Endothelial cell (in vitro differentiated cells): ENCODE measurements at regions not wholly inside any gene's neighbourhood (a gene's known extent, or its start where the extent isn't known, plus 50 kb on each side); places are given as distances from the start of the nearest gene placed in this dataset.
"Not testable (repeated sequence)": the region's sequence is repeated elsewhere in the genome, so short reads cannot be mapped to it uniquely, and the experiment has no call there.

Experiments
- DNase-seq: peaks from one replicate; pipeline ENCODE4 v3.0.0; 2021; ENCODE audit warnings: low spot score
- H3K27ac Mint-ChIP-seq: one replicate; pipeline ENCODE4 v1.8.0; 2021; ENCODE audit warnings: mixed read lengths, inconsistent platforms; ENCODE audit not compliant: unreplicated experiment
- H3K27me3 Mint-ChIP-seq: one replicate; pipeline ENCODE4 v1.8.0; 2021; ENCODE audit warnings: mild to moderate bottlenecking, moderate library complexity, mixed read lengths, inconsistent platforms; ENCODE audit not compliant: unreplicated experiment
- H3K36me3 Mint-ChIP-seq: one replicate; pipeline ENCODE4 v1.8.0; 2021; ENCODE audit warnings: mild to moderate bottlenecking, low read depth, mixed read lengths, inconsistent platforms; ENCODE audit not compliant: unreplicated experiment
- H3K4me1 Mint-ChIP-seq: one replicate; pipeline ENCODE4 v1.8.0; 2021; ENCODE audit warnings: mild to moderate bottlenecking, mixed read lengths, inconsistent platforms; ENCODE audit not compliant: unreplicated experiment
- H3K4me3 Mint-ChIP-seq: one replicate; pipeline ENCODE4 v1.8.0; 2021; ENCODE audit warnings: mild to moderate bottlenecking, mixed read lengths, inconsistent platforms; ENCODE audit not compliant: unreplicated experiment
- H3K9me3 Mint-ChIP-seq: one replicate; pipeline ENCODE4 v1.8.0; 2021; ENCODE audit warnings: mixed read lengths, inconsistent platforms; ENCODE audit not compliant: unreplicated experiment
- CTCF ChIP-seq: fragments of 200-600 bp; sonication (generic); IDR thresholded peaks from one replicate; pipeline ENCODE4 v1.5.0; 2021; ENCODE audit warnings: antibody characterized with exemption; ENCODE audit not compliant: unreplicated experiment

GRCh38 chr6:113219783-113220182, 637.4 kb upstream of the MARCKS start:
- no peaks in the 10 kb centered on the region for H3K9me3 Mint-ChIP-seq
- no peak overlapping the region for H3K4me3 Mint-ChIP-seq
- H3K27me3 Mint-ChIP-seq: no peaks in the 10 kb centered on the region
- TF ChIP-seq CTCF: no peak
- H3K36me3 Mint-ChIP-seq: peaks cover 3% of the 10 kb centered on the region
- H3K4me1 Mint-ChIP-seq: no peaks in the 10 kb centered on the region
- H3K27ac Mint-ChIP-seq: no peak overlapping the region
- DNase-seq: no peak

- no peaks in the 10 kb centered on the region for H3K9me3 Mint-ChIP-seq
- no peaks in the 10 kb centered on the region for H3K27me3 Mint-ChIP-seq
- H3K4me1 Mint-ChIP-seq: no peaks in the 10 kb centered on the region
- TF ChIP-seq CTCF: no peak
- no peak overlapping the region for H3K4me3 Mint-ChIP-seq
- no peak for DNase-seq
- H3K27ac Mint-ChIP-seq: no peak overlapping the region
- H3K36me3 Mint-ChIP-seq: peaks cover 3% of the 10 kb centered on the region
These were observed 636.3 kb upstream of the MARCKS start for GRCh38 chr6:113220832-113221231.

- Mint-ChIP-seq H3K36me3 (peaks cover 8% of the 10 kb centered on the region), H3K4me1 (no peaks in the 10 kb centered on the region), H3K27ac (no peak overlapping the region), H3K4me3 (no peak overlapping the region), H3K27me3 (no peaks in the 10 kb centered on the region), H3K9me3 (no peaks in the 10 kb centered on the region)
- TF ChIP-seq CTCF: no peak
- no peak for DNase-seq
These were observed 635.3 kb upstream of the MARCKS start for GRCh38 chr6:113221850-113222249.

- Mint-ChIP-seq H3K27me3 (no peaks in the 10 kb centered on the region), H3K36me3 (no peaks in the 10 kb centered on the region), H3K27ac (no peak overlapping the region), H3K4me1 (no peaks in the 10 kb centered on the region), H3K9me3 (no peaks in the 10 kb centered on the region), H3K4me3 (no peak overlapping the region)
- TF ChIP-seq CTCF: no peak
- no peak for DNase-seq
These were observed 611.0 kb upstream of the MARCKS start for GRCh38 chr6:113246186-113246585.

- Mint-ChIP-seq H3K27me3 (no peaks in the 10 kb centered on the region), H3K4me3 (no peak overlapping the region), H3K9me3 (no peaks in the 10 kb centered on the region), H3K4me1 (no peaks in the 10 kb centered on the region), H3K36me3 (no peaks in the 10 kb centered on the region), H3K27ac (no peak overlapping the region)
- no peak for TF ChIP-seq CTCF
- DNase-seq: no peak
These were observed 608.6 kb upstream of the MARCKS start for GRCh38 chr6:113248532-113248931.

GRCh38 chr6:113254194-113254593, 603.0 kb upstream of the MARCKS start:
- H3K27me3 Mint-ChIP-seq, DNase-seq, H3K4me3 Mint-ChIP-seq, H3K9me3 Mint-ChIP-seq, H3K4me1 Mint-ChIP-seq, H3K27ac Mint-ChIP-seq, H3K36me3 Mint-ChIP-seq: not testable (repeated sequence)
